SK-N-MC (cell line): ENCODE measurements at regions not wholly inside any gene's neighbourhood (a gene's known extent, or its start where the extent isn't known, plus 50 kb on each side); places are given as distances from the start of the nearest gene placed in this dataset.

Experiments
- EZH2 ChIP-seq: fragments of 200-600 bp; sonication (generic); IDR thresholded peaks from one replicate; pipeline ENCODE4 v1.6.1; 2017; ENCODE audit warnings: antibody characterized with exemption
- FOXP2 ChIP-seq: optimal IDR thresholded peaks from 2 replicates; pipeline ENCODE3; 2011; ENCODE audit warnings: mild to moderate bottlenecking, moderate library complexity; ENCODE audit not compliant: insufficient read depth; ENCODE audit errors: extremely low read length, control extremely low read depth
- POLR2AphosphoS5 ChIP-seq: IDR thresholded peaks from 2 replicates; pipeline ENCODE4 v1.6.1; 2012; ENCODE audit warnings: mild to moderate bottlenecking, low read depth, low read length, borderline replicate concordance

DNA sequence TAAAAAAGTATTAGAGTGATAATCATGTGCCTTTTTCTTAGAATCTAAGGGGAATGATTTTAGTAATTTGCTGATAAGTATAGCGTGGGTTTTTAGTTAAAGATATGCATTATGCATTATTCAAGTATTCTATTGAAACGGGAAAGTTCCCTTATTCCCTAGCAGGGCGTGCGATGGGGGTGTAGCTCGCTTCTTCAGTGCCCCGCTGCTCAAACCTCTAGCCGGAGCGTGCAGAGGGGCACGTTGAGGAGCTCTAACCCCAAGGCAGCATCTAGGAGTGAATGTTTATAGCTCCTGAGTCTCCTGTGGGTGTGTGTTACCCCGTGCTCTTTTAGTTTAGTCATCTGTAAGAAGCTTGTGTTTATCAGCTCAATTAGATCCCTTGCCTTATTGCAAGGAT lies 1339.5 kb upstream of the MAP3K7 start:
- TF ChIP-seq POLR2AphosphoS5 (no peak), EZH2 (no peak), FOXP2 (no peak)
